HK-2 (cell line): ENCODE measurements at regions not wholly inside any gene's neighbourhood (a gene's known extent, or its start where the extent isn't known, plus 50 kb on each side); places are given as distances from the start of the nearest gene placed in this dataset.

Source experiments
- DNase-seq: peaks from one replicate; pipeline ENCODE4 v3.0.0-alpha.2; 2018; ENCODE audit not compliant: unreplicated experiment

DNA sequence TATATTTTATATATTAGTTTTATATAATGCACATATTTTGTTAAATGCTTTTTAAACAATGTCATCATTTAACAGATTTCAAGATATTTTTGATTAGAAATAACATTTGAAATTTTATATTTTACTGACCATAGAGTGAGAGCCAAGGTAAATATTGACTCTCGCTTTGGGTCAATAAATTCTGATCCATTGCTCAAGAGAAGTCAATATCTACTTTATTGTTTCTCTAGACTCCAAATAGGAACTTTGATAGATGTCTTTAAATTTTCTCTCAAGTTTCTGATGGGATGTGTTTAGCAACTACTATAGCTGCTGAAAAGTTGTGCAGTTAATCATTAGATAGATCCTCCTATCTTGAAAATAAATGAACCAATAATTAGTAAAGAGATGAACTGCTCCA lies 61.4 kb upstream of the ATXN7L3B start:
- DNase-seq, result no peak

GRCh38 chr12:74481078-74481477 lies 56.6 kb upstream of the ATXN7L3B start:
- no peak for DNase-seq

- DNase-seq, result no peak
Measured at GRCh38 chr12:74482115-74482514, 55.5 kb upstream of the ATXN7L3B start.

DNA sequence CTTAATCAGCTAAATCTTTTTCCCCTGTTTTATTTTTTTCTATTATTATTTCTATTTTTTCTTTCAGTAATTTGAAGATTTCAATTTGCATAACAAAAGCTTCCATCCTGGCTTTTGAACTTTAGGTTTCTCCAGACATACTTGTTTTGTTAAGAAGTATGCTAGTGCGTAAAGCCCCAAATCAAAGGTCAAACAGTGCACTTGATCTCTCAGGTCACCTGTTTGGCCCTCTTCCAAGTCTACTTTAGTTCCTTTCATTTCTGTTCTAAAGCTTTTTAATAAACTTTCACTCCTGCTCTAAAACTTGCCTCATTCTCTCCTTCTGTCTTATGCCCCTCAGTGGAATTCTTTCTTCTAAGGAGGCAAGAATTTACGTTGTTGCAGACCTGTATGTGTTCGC lies 54.6 kb upstream of the ATXN7L3B start:
- DNase-seq, result no peak
